BJ (cell line): ENCODE measurements at regions not wholly inside any gene's neighbourhood (a gene's known extent, or its start where the extent isn't known, plus 50 kb on each side); places are given as distances from the start of the nearest gene placed in this dataset.
"Not testable (repeated sequence)": the region's sequence is repeated elsewhere in the genome, so short reads cannot be mapped to it uniquely, and the experiment has no call there.

Experiments
- CTCF ChIA-PET: fragments of 350-600 bp; formaldehyde crosslinking; extraction: SDS; loops from one replicate; lab custom pipeline; 2021; ENCODE audit warnings: antibody characterized with exemption, inconsistent platforms; lab: Yijun Ruan, JAX
- POLR2A ChIA-PET: fragments of 300-600 bp; sonication (Branson Sonifier 250); formaldehyde crosslinking; extraction: SDS; loops from one replicate; lab custom pipeline; 2021; ENCODE audit warnings: antibody characterized with exemption; lab: Charles Lee
- DNase-seq: peaks from one replicate; pipeline ENCODE4 v3.0.0-alpha.2; 2011; ENCODE audit warnings: low read depth
- H3K27me3 ChIP-seq: 2 replicates; pipeline ENCODE4 v1.6.0; 2011; ENCODE audit warnings: low read length; ENCODE audit not compliant: control insufficient read depth, insufficient read depth
- H3K36me3 ChIP-seq: 2 replicates; pipeline ENCODE4 v1.5.1; 2011; ENCODE audit warnings: low read length; ENCODE audit not compliant: control insufficient read depth, insufficient read depth
- H3K4me3 ChIP-seq: 2 replicates; pipeline ENCODE4 v1.5.1; 2011; ENCODE audit warnings: low read depth, mild to moderate bottlenecking, control low read depth, low read length
- TF ChIP-seq, protein P1 (sequence below): IDR thresholded peaks from 2 replicates; pipeline ENCODE4 v1.5.1; 2011; ENCODE audit warnings: low read depth, mild to moderate bottlenecking, control low read depth, inconsistent platforms, low read length, moderate library complexity; ENCODE audit not compliant: insufficient read depth

GRCh38 chr1:215287362-215287761 is 204.8 kb downstream of the KCNK2 start:
- DNase-seq, result no peak
- H3K4me3 ChIP-seq, result no peak overlapping the region
- H3K27me3 ChIP-seq, result no peaks in the 10 kb centered on the region
- CTCF ChIA-PET, result interaction anchor here (0.6 kb wide), 1 partner anchor 233 kb away, joined by 3 read pairs; no protein-coding TSS in a partner anchor
- TF ChIP-seq, protein P1, sequence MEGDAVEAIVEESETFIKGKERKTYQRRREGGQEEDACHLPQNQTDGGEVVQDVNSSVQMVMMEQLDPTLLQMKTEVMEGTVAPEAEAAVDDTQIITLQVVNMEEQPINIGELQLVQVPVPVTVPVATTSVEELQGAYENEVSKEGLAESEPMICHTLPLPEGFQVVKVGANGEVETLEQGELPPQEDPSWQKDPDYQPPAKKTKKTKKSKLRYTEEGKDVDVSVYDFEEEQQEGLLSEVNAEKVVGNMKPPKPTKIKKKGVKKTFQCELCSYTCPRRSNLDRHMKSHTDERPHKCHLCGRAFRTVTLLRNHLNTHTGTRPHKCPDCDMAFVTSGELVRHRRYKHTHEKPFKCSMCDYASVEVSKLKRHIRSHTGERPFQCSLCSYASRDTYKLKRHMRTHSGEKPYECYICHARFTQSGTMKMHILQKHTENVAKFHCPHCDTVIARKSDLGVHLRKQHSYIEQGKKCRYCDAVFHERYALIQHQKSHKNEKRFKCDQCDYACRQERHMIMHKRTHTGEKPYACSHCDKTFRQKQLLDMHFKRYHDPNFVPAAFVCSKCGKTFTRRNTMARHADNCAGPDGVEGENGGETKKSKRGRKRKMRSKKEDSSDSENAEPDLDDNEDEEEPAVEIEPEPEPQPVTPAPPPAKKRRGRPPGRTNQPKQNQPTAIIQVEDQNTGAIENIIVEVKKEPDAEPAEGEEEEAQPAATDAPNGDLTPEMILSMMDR, result no peak
- H3K36me3 ChIP-seq, result no peaks in the 10 kb centered on the region
- POLR2A ChIA-PET, result no interaction called here

DNA sequence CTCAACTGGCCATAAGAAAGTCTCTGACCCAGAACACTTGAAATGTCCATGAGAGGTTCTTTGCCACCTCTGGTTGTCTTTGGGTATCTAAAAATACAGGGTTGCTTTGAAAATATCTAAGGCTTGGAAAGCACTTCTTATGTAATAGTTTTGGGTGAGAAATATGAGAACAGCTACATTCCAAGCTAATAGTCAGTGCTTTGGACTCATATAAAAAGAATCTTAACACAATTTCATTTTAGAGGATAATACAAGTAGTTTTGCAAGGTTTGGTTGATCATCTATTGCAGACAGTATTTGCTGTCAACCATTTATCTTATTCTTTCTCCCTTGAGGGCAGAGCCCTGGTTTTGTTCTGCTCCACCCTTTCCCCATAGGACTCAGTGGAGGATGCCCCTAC is 207.5 kb downstream of the KCNK2 start:
- Histone ChIP-seq H3K36me3 (no peaks in the 10 kb centered on the region), H3K27me3 (no peaks in the 10 kb centered on the region; the same call in 1 of the 2 replicates), H3K4me3 (no peak overlapping the region)
- TF ChIP-seq, protein P1, result no peak
- ChIA-PET POLR2A (no interaction called here), CTCF (no interaction called here)
- no peak for DNase-seq

GRCh38 chr1:215292932-215293331 is 210.4 kb downstream of the KCNK2 start:
- H3K27me3 ChIP-seq, result no peaks in the 10 kb centered on the region; the same call in 1 of the 2 replicates
- ChIA-PET POLR2A (no interaction called here), CTCF (no interaction called here)
- H3K36me3 ChIP-seq, result no peaks in the 10 kb centered on the region
- no peak for DNase-seq
- TF ChIP-seq, protein P1, result no peak
- no peak overlapping the region for H3K4me3 ChIP-seq

GRCh38 chr1:215306426-215306825 is 223.9 kb downstream of the KCNK2 start:
- no peak for DNase-seq
- no peak overlapping the region for H3K4me3 ChIP-seq
- ChIA-PET CTCF (no interaction called here), POLR2A (no interaction called here)
- TF ChIP-seq, protein P1, result no peak
- H3K27me3 ChIP-seq, result no peaks in the 10 kb centered on the region
- H3K36me3 ChIP-seq, result no peaks in the 10 kb centered on the region

DNA sequence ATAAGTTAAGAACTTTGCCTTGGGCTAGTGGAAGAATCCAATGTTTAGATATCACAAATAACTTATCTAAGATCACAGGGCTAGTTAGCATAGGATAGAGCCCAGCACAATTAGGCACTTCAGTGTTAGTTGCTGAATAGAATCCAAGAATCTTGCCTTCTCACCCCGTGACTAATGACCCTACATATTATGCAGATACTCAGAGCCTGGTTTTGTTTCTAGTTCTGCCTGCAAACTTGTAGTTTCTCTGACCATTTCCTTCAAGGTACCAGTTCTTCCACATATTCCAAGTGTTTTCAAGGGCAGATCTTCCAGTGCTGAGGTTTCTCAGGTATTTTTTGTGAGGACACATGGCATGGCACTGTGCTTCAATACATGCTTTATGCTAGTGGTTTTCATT is 239.3 kb downstream of the KCNK2 start:
- ChIA-PET CTCF (no interaction called here), POLR2A (no interaction called here)
- DNase-seq, result no peak

DNA sequence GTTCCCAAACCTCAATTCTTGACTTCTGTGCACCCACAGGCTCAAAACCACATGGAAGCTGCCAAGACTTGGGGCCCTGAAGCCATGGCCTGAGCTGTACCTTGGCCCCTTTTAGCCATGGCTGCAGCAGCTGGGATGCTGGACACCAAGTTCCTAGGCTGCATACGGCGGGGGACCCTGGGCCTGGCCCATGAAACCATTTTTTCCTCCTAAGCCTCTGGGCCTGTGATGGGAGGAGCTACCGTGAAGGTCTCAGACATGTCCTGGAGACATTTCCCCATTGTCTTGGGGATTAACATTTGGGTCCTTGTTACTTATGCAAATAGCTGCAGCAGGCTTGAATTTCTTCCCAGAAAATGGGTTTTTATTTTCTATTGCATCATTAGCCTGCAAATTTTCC is 241.5 kb downstream of the KCNK2 start:
- POLR2A ChIA-PET, H3K27me3 ChIP-seq, H3K36me3 ChIP-seq, DNase-seq, CTCF ChIA-PET, H3K4me3 ChIP-seq: not testable (repeated sequence)

More for the DNA sequence above, 239.3 kb downstream of the KCNK2 start:
- Histone ChIP-seq H3K27me3 (no peaks in the 10 kb centered on the region), H3K36me3 (no peaks in the 10 kb centered on the region), H3K4me3 (no peak overlapping the region)
- TF ChIP-seq, protein P1, result no peak
